Keratinocyte (primary cell): ENCODE measurements at regions not wholly inside any gene's neighbourhood (a gene's known extent, or its start where the extent isn't known, plus 50 kb on each side); places are given as distances from the start of the nearest gene placed in this dataset.
"Not testable (repeated sequence)": the region's sequence is repeated elsewhere in the genome, so short reads cannot be mapped to it uniquely, and the experiment has no call there.

ENCODE experiments used
- DNase-seq: peaks from one replicate; pipeline ENCODE4 v3.0.0-alpha.2; 2011; ENCODE audit warnings: low read depth, missing footprints, low spot score
- FAIRE-seq: peaks from 2 replicates; lab custom pipeline; 2011; peaks lifted over from hg19 to GRCh38; lab: Jason Lieb, UNC
- H2AFZ ChIP-seq: 2 replicates; pipeline ENCODE4 v1.6.0; 2012; ENCODE audit warnings: low read length, control low read depth, inconsistent platforms; ENCODE audit not compliant: control insufficient read depth
- H3K27ac ChIP-seq: 2 replicates; pipeline ENCODE4 v1.5.1; 2011; ENCODE audit warnings: low read length; ENCODE audit not compliant: control insufficient read depth, insufficient read depth
- H3K27me3 ChIP-seq: 3 replicates; pipeline ENCODE4 v1.6.0; 2011; ENCODE audit warnings: low read length; ENCODE audit not compliant: control insufficient read depth, insufficient read depth; ENCODE audit errors: extremely low read depth
- H3K36me3 ChIP-seq, 2 experiments: 2 replicates in 1 of 2; 3 replicates in 1 of 2; pipeline ENCODE4 v1.5.1; 2011; ENCODE audit warnings: low read length in 2 of 2, mild to moderate bottlenecking in 1 of 2; ENCODE audit not compliant: control insufficient read depth in 2 of 2, insufficient read depth in 2 of 2; ENCODE audit errors: extremely low read depth in 1 of 2
- H3K4me1 ChIP-seq: 3 replicates; pipeline ENCODE4 v1.5.1; 2011; ENCODE audit warnings: low read length; ENCODE audit not compliant: control insufficient read depth, insufficient read depth; ENCODE audit errors: extremely low read depth
- H3K4me2 ChIP-seq: 3 replicates; pipeline ENCODE4 v1.6.0; 2011; ENCODE audit warnings: low read depth, low read length; ENCODE audit not compliant: control insufficient read depth, insufficient read depth; ENCODE audit errors: extremely low read depth
- H3K4me3 ChIP-seq, 3 experiments: fragments of 200-600 bp in 1 of 3; sonication (generic) in 1 of 3; 2 replicates in 2 of 3; 3 replicates in 1 of 3; pipeline ENCODE4 v1.5.1; 2011 to 2016; ENCODE audit warnings: low read length in 3 of 3, mild to moderate bottlenecking in 3 of 3, control low read depth in 2 of 3, inconsistent platforms in 1 of 3, low read depth in 1 of 3, mixed read lengths in 1 of 3, mixed run types in 1 of 3, moderate library complexity in 1 of 3; ENCODE audit not compliant: control insufficient read depth in 2 of 3, insufficient read depth in 2 of 3; ENCODE audit errors: extremely low read depth in 1 of 3
- H3K79me2 ChIP-seq: 2 replicates; pipeline ENCODE4 v1.6.0; 2012; ENCODE audit warnings: low read length; ENCODE audit not compliant: control insufficient read depth, insufficient read depth
- H3K9ac ChIP-seq: 3 replicates; pipeline ENCODE4 v1.6.0; 2011; ENCODE audit warnings: low read length; ENCODE audit not compliant: control insufficient read depth, insufficient read depth; ENCODE audit errors: extremely low read depth
- H3K9me1 ChIP-seq: 3 replicates; pipeline ENCODE4 v1.6.0; 2011; ENCODE audit warnings: low read length; ENCODE audit not compliant: control insufficient read depth, insufficient read depth; ENCODE audit errors: extremely low read depth
- H3K9me3 ChIP-seq: 2 replicates; pipeline ENCODE4 v1.5.1; 2012; ENCODE audit warnings: low read depth, low read length; ENCODE audit not compliant: control insufficient read depth
- H4K20me1 ChIP-seq: 3 replicates; pipeline ENCODE4 v1.6.0; 2011; ENCODE audit warnings: low read length; ENCODE audit not compliant: control insufficient read depth, insufficient read depth; ENCODE audit errors: extremely low read depth
- EZH2 ChIP-seq: IDR thresholded peaks from one replicate; pipeline ENCODE4 v1.6.1; 2012; ENCODE audit warnings: inconsistent platforms, mild to moderate bottlenecking, low read length, moderate library complexity
- dilution Hi-C: fragments of 300-500 bp; cut with MboI; formaldehyde crosslinking; loops from one replicate; pipeline ENCODE4 v1.7.0; 2020; ENCODE audit warnings: low sequenced_read_pairs; ENCODE audit not compliant: extremely low pct_ligation_motif_present
- TF ChIP-seq, protein P1 (sequence below), 3 experiments: IDR thresholded peaks in 1 of 3; conservative IDR thresholded peaks in 1 of 3; optimal IDR thresholded peaks in 1 of 3; 2 replicates in 2 of 3; 3 replicates in 1 of 3; pipeline versions ENCODE3 to v1.5.1; 2011; ENCODE audit warnings: low read length in 3 of 3, mild to moderate bottlenecking in 3 of 3, moderate library complexity in 2 of 3, control low read depth in 1 of 3, inconsistent platforms in 1 of 3; ENCODE audit not compliant: insufficient read depth in 2 of 3; ENCODE audit errors: extremely low read depth in 1 of 3

DNA sequence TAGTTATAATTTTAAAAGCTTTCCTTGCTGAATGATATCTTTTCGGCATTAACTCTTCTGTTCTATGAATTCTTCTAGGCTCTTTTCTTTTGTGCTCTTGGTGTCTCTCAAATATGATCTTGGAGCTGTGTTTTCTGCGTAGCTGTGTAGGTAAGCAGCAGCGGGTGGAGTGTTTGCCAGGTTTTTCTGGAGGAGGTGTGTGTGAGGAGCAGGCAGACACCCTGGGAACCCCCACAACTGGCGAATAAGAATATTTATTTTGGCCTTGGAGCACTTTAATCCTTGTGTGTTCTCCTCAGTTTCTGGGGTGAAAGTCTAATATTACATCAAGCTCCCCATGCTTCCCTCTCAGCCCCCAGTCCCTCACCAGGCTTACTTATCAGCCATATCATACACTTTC, 232.0 kb upstream of the FANCL start:
- FAIRE-seq (no peak), DNase-seq (no peak)
- dilution Hi-C loops: no loop called here
- Histone ChIP-seq H3K4me1 (no peaks in the 10 kb centered on the region), H4K20me1 (no peaks in the 10 kb centered on the region), H3K4me2 (no peak overlapping the region), H2AFZ (no peak overlapping the region), H3K4me3 (no peak overlapping the region), H3K27ac (no peak overlapping the region), H3K79me2 (no peaks in the 10 kb centered on the region), H3K27me3 (no peaks in the 10 kb centered on the region), H3K9me3 (no peaks in the 10 kb centered on the region), H3K9me1 (no peaks in the 10 kb centered on the region), H3K9ac (no peak overlapping the region), H3K36me3 (no peaks in the 10 kb centered on the region)
- TF ChIP-seq EZH2: no peak
- TF ChIP-seq, protein P1, sequence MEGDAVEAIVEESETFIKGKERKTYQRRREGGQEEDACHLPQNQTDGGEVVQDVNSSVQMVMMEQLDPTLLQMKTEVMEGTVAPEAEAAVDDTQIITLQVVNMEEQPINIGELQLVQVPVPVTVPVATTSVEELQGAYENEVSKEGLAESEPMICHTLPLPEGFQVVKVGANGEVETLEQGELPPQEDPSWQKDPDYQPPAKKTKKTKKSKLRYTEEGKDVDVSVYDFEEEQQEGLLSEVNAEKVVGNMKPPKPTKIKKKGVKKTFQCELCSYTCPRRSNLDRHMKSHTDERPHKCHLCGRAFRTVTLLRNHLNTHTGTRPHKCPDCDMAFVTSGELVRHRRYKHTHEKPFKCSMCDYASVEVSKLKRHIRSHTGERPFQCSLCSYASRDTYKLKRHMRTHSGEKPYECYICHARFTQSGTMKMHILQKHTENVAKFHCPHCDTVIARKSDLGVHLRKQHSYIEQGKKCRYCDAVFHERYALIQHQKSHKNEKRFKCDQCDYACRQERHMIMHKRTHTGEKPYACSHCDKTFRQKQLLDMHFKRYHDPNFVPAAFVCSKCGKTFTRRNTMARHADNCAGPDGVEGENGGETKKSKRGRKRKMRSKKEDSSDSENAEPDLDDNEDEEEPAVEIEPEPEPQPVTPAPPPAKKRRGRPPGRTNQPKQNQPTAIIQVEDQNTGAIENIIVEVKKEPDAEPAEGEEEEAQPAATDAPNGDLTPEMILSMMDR (optimal IDR thresholded peaks at IDR 0.05 in 1 of 3, IDR thresholded peaks at IDR 0.05 in 1 of 3, conservative IDR thresholded peaks at IDR 0.05 in 1 of 3; ENCODE audit: extremely low read depth in 1 of 3, insufficient read depth in 2 of 3, low read length in 3 of 3): no peak

- H3K9me3 ChIP-seq: no peaks in the 10 kb centered on the region
- H3K9ac ChIP-seq: no peak overlapping the region
- no peaks in the 10 kb centered on the region for H3K4me1 ChIP-seq
- dilution Hi-C loops: no loop called here
- H4K20me1 ChIP-seq: no peaks in the 10 kb centered on the region
- FAIRE-seq (no peak), DNase-seq (no peak)
- TF ChIP-seq EZH2: no peak
- TF ChIP-seq, protein P1 (optimal IDR thresholded peaks at IDR 0.05 in 1 of 3, IDR thresholded peaks at IDR 0.05 in 1 of 3, conservative IDR thresholded peaks at IDR 0.05 in 1 of 3; ENCODE audit: extremely low read depth in 1 of 3, insufficient read depth in 2 of 3, low read length in 3 of 3): no peak
- no peaks in the 10 kb centered on the region for H3K79me2 ChIP-seq
- H3K4me2 ChIP-seq: no peak overlapping the region
- no peaks in the 10 kb centered on the region for H3K9me1 ChIP-seq
- H2AFZ ChIP-seq: no peak overlapping the region
- H3K27ac ChIP-seq: no peak overlapping the region
- no peaks in the 10 kb centered on the region for H3K27me3 ChIP-seq
- no peaks in the 10 kb centered on the region for H3K36me3 ChIP-seq
- H3K4me3 ChIP-seq: no peak overlapping the region
Measured at GRCh38 chr2:58466804-58467203, 225.7 kb upstream of the FANCL start.

DNA sequence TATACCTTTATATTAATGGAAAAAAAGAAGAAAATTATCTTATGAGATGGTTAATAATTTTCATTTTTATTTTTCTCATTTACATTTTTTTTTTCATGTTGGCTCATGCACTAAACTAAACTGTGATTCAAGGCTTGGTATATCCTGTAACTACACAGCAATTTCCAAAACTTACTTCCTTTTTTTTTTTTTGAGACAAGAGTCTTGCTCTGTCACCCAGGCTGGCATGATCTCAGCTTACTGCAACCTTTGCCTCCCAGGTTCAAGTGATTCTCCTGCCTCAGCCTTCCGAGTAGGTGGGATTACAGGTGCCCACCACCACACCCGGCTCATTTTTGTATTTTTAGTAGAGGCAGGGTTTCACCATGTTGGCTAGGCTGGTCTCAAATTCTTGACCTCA, 224.9 kb upstream of the FANCL start:
- H3K4me3 ChIP-seq, H3K9me3 ChIP-seq, H3K9me1 ChIP-seq, H3K9ac ChIP-seq, H3K4me1 ChIP-seq, dilution Hi-C loops, H3K79me2 ChIP-seq, H3K4me2 ChIP-seq, H3K36me3 ChIP-seq, FAIRE-seq, H3K27me3 ChIP-seq, H2AFZ ChIP-seq, H3K27ac ChIP-seq, DNase-seq, H4K20me1 ChIP-seq: not testable (repeated sequence)
